ENCODE measurements at regions not wholly inside any gene's neighbourhood (a gene's known extent, or its start where the extent isn't known, plus 50 kb on each side); places are given as distances from the start of the nearest gene placed in this dataset.
A peak's percentile ranks its signal among the peaks of the same experiment; 100 is the strongest.

DNA sequence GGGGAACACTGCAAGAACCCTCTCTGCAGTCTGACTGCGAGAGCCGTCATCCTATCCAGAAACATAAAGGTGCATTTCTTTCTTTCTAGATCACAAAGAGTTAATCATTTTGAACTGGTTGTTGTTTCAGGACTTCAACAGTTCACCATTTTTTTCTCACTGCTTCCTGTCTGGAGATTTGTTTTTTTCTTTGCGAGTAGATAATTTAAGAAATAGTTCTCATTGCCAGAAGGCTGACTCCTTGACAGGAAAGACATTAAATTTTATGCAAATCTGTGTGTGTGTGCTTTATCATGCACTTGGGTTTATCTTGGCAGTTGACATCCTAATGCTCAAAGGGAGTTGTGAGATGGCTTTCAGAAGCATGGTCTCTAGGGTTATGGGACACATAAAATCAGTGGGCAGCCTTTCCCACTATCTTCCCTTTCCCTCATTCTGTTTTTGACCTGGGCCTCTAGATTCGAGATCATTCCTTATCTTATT lies 123.5 kb upstream of the TBL1XR1 start:
- ChIA-PET CTCF (no interaction called here), POLR2A (no interaction called here)
- BruUV-seq (replicated peaks) = no TSS peak
- DNase-seq (ENCODE audit: low read depth, low spot score) (peak; percentile 83), FAIRE-seq (no peak)
- Histone ChIP-seq H3K79me2 (ENCODE audit: control insufficient read depth, insufficient read depth, low read length) (no peaks in the 10 kb centered on the region), H3K27me3 (ENCODE audit: control insufficient read depth in 2 of 2, insufficient read depth in 2 of 2, low read length in 2 of 2) (no peaks in the 10 kb centered on the region), H3K4me2 (ENCODE audit: insufficient read depth, low read length) (peak overlapping the region; percentile 0), H3K27ac (ENCODE audit: insufficient read depth, low read depth, low read length) (no peak overlapping the region), H3K9ac (replicated peaks; ENCODE audit: extremely low read depth, insufficient read depth, low read length) (no peak overlapping the region), H4K20me1 (replicated peaks; ENCODE audit: control insufficient read depth, extremely low read depth, insufficient read depth, low read length) (no peaks in the 10 kb centered on the region), H3K9me3 (replicated peaks; ENCODE audit: control insufficient read depth, insufficient read depth, low read length) (no peaks in the 10 kb centered on the region), H2AFZ (ENCODE audit: low read depth, low read length) (peak overlapping the region; percentile 75), H3K4me1 (ENCODE audit: control insufficient read depth, extremely low read depth, insufficient read depth, low read length) (peaks cover 13% of the 10 kb centered on the region), H3K36me3 (ENCODE audit: control insufficient read depth in 2 of 2, extremely low read depth in 1 of 2, insufficient read depth in 2 of 2, low read length in 2 of 2) (no peaks in the 10 kb centered on the region), H3K9me1 (replicated peaks; ENCODE audit: control insufficient read depth, extremely low read depth, insufficient read depth, low read length) (no peaks in the 10 kb centered on the region), H3K4me3 (replicated peaks in 1 of 3; ENCODE audit: insufficient read depth in 1 of 3, low read depth in 1 of 3, low read length in 3 of 3) (no peak overlapping the region)
- TF ChIP-seq POLR2AphosphoS5 (IDR thresholded peaks at IDR 0.05; ENCODE audit: insufficient read depth, low read depth, low read length) (no peak), EZH2 (IDR thresholded peaks at IDR 0.05; ENCODE audit: borderline replicate concordance, low read depth, low read length, severe bottlenecking) (no peak)
- dilution Hi-C loops (cut with MboI; ENCODE audit: extremely low pct_ligation_motif_present, low sequenced_read_pairs) (no loop called here), intact Hi-C loops (cut with micrococcal nuclease) (loop anchor here (1.0 to 2.0 kb wide), 2 partner anchors 24 to 37 kb away; no protein-coding TSS in a partner anchor)

DNA sequence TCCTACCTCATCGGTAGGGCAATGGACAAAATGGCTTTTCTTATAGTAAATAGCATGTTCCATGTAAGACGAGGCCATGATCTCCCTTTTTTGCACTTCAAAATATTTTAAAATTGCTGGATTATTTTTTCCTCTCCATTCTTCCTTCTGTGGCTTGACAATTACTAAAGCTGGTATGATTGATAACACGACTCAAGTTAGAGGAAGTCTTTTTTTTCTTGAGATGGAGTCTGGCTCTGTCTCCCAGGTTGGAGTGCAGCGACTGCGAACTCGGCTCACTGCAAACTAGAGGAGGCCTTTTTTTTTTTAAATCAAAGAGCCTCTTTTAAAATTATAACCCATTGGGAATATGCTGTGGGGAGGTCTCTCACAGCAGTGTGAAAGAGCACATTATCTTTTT lies 124.5 kb upstream of the TBL1XR1 start:
- Histone ChIP-seq H3K36me3 (ENCODE audit: control insufficient read depth in 2 of 2, extremely low read depth in 1 of 2, insufficient read depth in 2 of 2, low read length in 2 of 2) (no peaks in the 10 kb centered on the region), H3K9me3 (replicated peaks; ENCODE audit: control insufficient read depth, insufficient read depth, low read length) (no peaks in the 10 kb centered on the region), H3K4me3 (replicated peaks in 1 of 3; ENCODE audit: insufficient read depth in 1 of 3, low read depth in 1 of 3, low read length in 3 of 3) (no peak overlapping the region), H3K79me2 (ENCODE audit: control insufficient read depth, insufficient read depth, low read length) (no peaks in the 10 kb centered on the region), H3K27ac (ENCODE audit: insufficient read depth, low read depth, low read length) (no peak overlapping the region), H3K4me1 (ENCODE audit: control insufficient read depth, extremely low read depth, insufficient read depth, low read length) (peaks cover 13% of the 10 kb centered on the region), H3K27me3 (ENCODE audit: control insufficient read depth in 2 of 2, insufficient read depth in 2 of 2, low read length in 2 of 2) (no peaks in the 10 kb centered on the region), H3K9me1 (replicated peaks; ENCODE audit: control insufficient read depth, extremely low read depth, insufficient read depth, low read length) (no peaks in the 10 kb centered on the region), H2AFZ (ENCODE audit: low read depth, low read length) (no peak overlapping the region), H4K20me1 (replicated peaks; ENCODE audit: control insufficient read depth, extremely low read depth, insufficient read depth, low read length) (no peaks in the 10 kb centered on the region), H3K4me2 (ENCODE audit: insufficient read depth, low read length) (no peak overlapping the region), H3K9ac (replicated peaks; ENCODE audit: extremely low read depth, insufficient read depth, low read length) (no peak overlapping the region)
- dilution Hi-C loops (cut with MboI; ENCODE audit: extremely low pct_ligation_motif_present, low sequenced_read_pairs) = no loop called here
- DNase-seq (ENCODE audit: low read depth, low spot score) (peak; percentile 21), FAIRE-seq (no peak)
- POLR2A ChIA-PET = no interaction called here
- intact Hi-C loops (cut with micrococcal nuclease) = loop anchor here (2.0 kb wide), 1 partner anchor 23 kb away; no protein-coding TSS in a partner anchor
- no TSS peak for BruUV-seq (replicated peaks)
- CTCF ChIA-PET = no interaction called here
- TF ChIP-seq POLR2AphosphoS5 (IDR thresholded peaks at IDR 0.05; ENCODE audit: insufficient read depth, low read depth, low read length) = no peak
- TF ChIP-seq, protein P1, sequence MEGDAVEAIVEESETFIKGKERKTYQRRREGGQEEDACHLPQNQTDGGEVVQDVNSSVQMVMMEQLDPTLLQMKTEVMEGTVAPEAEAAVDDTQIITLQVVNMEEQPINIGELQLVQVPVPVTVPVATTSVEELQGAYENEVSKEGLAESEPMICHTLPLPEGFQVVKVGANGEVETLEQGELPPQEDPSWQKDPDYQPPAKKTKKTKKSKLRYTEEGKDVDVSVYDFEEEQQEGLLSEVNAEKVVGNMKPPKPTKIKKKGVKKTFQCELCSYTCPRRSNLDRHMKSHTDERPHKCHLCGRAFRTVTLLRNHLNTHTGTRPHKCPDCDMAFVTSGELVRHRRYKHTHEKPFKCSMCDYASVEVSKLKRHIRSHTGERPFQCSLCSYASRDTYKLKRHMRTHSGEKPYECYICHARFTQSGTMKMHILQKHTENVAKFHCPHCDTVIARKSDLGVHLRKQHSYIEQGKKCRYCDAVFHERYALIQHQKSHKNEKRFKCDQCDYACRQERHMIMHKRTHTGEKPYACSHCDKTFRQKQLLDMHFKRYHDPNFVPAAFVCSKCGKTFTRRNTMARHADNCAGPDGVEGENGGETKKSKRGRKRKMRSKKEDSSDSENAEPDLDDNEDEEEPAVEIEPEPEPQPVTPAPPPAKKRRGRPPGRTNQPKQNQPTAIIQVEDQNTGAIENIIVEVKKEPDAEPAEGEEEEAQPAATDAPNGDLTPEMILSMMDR (IDR thresholded peaks at IDR 0.05; ENCODE audit: extremely low read depth in 1 of 2, insufficient read depth in 1 of 2, low read depth in 1 of 2, low read length in 2 of 2) = no peak
- TF ChIP-seq GATA2 (IDR thresholded peaks at IDR 0.05; ENCODE audit: insufficient read depth, insufficient read length, low read depth, low read length) = no peak
- TF ChIP-seq FOS (IDR thresholded peaks at IDR 0.05; ENCODE audit: borderline replicate concordance, insufficient read depth, low read length) = no peak
- no peak for TF ChIP-seq JUN (IDR thresholded peaks at IDR 0.05; ENCODE audit: borderline replicate concordance, insufficient read depth, insufficient read length, low read depth)
- no peak for TF ChIP-seq MYC (IDR thresholded peaks at IDR 0.05; ENCODE audit: low read depth, low read length)
- no peak for TF ChIP-seq EZH2 (IDR thresholded peaks at IDR 0.05; ENCODE audit: borderline replicate concordance, low read depth, low read length, severe bottlenecking)
- TF ChIP-seq, protein P2, sequence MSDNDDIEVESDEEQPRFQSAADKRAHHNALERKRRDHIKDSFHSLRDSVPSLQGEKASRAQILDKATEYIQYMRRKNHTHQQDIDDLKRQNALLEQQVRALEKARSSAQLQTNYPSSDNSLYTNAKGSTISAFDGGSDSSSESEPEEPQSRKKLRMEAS (IDR thresholded peaks at IDR 0.05; ENCODE audit: insufficient read depth, insufficient read length) = no peak
- no peak for TF ChIP-seq POLR2A (IDR thresholded peaks at IDR 0.05; ENCODE audit: low read depth, low read length)
